ENCODE measurements at regions not wholly inside any gene's neighbourhood (a gene's known extent, or its start where the extent isn't known, plus 50 kb on each side); places are given as distances from the start of the nearest gene placed in this dataset.

DNA sequence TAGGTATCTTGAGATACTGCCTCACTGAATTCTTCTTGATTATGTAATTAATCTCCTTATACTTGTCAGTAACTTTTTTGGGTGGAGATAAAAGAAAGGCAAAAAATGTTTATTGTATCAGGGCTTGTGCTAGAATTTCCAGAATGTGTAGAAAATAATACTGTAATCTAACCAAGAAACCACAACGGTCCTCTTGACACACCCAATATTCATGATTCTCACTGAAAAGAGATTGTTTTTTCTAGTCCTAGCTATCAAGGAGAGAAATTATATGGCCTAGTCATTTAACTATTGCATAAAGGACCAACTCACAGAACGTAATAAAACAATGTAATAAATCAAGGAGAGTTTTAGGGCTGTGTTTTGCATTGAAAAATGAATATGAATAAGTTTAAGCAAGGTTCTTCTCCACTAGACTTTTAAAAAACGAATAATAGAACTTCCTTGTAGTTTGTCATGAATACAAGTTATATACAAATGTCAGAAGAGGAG lies 80.0 kb upstream of the STEAP4 start:
- intact Hi-C loops (cut with micrococcal nuclease): no loop called here
- no peak for ATAC-seq
- no peak for DNase-seq

DNA sequence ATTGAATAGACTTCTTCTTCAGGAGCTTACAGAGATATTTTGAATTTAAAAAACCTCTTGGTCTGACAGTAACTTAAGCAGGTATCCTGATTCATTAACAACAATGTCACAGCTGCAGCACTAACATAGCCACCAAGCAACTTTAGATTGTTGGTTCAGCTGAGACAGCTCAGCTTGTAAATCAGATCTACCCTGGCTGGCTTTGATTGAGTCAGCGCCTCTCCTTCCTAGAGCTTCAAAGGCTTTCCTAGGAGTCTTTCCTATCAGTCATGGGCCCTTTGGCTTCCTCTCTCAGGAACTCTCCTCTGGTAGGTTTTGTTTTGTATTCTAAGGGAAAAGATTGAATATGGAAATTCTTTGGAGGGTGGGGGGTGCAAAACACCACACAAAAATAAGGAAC lies 70.7 kb upstream of the STEAP4 start:
- ATAC-seq (no peak), DNase-seq (no peak)
- intact Hi-C loops (cut with micrococcal nuclease): no loop called here

DNA sequence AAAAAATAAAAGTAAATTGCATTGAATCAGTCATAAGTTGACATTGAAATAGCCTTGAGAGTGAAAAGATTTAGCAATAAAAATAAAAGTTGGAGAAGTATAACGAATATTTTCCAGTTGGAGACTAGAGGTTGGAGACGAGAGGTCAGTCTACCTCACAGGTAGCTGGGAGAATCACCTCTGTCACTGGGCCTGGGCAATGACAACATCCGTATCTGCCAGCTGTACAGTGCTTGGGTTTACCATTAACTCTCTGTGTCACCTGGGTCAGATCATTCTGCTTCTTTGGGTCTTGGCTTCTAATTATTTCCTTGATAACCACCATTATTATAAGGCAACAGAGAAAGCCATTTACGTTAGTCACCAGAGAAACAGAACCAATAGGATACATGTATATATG lies 62.0 kb upstream of the STEAP4 start:
- intact Hi-C loops (cut with micrococcal nuclease): no loop called here
- ATAC-seq: no peak
- DNase-seq: no peak

DNA sequence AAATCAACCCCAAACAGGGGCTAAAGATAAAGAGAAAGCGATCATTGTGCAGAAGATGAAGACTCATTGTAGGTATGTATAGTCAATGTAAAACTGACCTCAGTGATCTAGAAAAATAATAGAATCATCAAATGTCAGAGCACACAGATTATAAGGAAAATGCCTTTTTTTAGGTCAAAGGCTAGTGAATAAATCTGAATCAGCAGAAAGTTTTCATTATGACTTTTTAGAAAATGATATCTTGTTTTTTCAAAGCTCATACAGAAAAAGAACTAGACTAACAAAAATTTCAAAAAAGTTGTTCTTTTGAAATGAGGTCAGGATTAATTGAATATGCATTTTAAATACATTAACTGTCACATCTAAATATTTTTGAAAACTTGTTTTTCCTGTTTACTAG lies 60.2 kb upstream of the STEAP4 start:
- ATAC-seq: no peak
- intact Hi-C loops (cut with micrococcal nuclease): no loop called here

DNA sequence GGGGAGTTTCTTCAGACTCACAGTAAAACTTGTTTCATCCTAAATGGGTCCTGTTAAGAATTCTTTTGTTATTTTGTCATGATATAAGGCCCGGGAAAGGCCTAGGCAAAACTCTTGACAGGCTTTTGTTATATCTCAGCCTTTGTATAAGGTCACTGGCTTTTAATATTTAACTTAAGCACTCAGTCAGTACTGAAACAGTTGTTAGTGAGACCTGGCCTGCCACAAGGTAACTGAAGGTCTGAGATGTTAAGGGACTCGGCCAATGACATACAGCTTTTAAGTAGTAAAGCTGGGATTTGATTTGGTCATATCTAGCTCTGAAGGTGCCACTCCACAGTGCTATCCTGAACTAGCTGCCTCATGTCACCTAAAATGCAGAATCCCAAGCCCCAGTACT lies 57.2 kb upstream of the STEAP4 start:
- ATAC-seq (no peak), DNase-seq (no peak)
- intact Hi-C loops (cut with micrococcal nuclease): no loop called here

More for the DNA sequence above, 60.2 kb upstream of the STEAP4 start:
- DNase-seq: no peak

DNA sequence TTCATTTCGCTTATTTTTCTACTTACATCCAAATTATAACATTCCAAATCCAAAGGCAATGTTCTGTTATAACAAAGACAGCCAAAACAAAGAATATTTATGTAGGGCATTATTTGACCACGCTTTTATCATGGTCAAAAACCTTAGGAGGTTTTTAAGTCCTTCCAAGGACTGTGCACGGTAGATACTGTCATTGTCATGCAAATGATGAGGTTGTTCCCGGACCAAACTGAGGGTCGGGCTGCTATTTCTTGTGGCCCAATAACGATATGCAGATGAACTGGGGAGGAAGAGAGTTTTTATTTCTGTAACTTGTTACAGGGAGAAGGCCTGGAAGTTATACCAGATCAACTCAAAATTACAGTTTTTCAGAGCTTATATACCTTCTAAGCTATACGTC lies 56.6 kb upstream of the STEAP4 start:
- DNase-seq (no peak), ATAC-seq (no peak)
- intact Hi-C loops (cut with micrococcal nuclease): no loop called here

DNA sequence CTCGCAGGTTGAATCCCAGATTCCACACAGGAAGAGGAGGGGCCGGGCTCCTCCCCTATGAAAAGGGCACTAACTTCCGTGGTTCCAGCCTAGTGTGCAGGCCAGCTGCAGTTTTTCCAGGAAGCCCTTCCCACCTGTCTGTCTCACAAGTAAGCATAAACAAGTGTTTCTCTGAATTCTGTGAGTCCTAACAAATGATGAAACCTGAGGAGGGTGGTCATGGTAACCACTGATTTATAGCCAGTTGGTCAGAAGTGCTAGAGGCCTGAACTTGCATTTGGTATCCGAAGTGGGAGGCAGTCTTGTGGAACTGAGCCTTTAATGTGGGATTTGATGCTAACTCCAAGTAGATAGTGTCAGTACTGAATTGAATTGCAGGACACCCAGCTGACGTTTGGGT lies 54.7 kb upstream of the STEAP4 start:
- intact Hi-C loops (cut with micrococcal nuclease): no loop called here
- ATAC-seq (no peak), DNase-seq (no peak)

DNA sequence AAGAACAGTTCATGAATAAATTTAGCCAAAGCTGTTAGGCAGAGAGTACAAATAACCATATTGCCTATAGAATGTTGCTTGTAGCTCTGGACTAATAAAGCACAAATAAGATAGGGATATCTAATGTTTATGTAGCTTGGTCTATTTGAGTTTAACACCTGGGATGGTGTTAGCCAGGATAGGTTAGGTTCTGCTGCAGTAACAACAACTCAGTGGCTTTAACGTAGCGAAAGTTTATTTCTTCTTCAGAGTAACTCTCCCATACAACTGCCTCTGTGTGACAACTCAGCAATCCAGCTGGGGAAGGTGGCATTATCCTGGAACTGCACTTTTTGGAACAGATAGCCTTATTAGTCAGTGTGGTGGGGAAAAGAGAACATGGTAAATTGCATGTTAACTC lies 52.2 kb upstream of the STEAP4 start:
- ATAC-seq (no peak), DNase-seq (no peak)
- intact Hi-C loops (cut with micrococcal nuclease): loop anchor here (1.0 kb wide), 1 partner anchor 116 kb away; no protein-coding TSS in a partner anchor

DNA sequence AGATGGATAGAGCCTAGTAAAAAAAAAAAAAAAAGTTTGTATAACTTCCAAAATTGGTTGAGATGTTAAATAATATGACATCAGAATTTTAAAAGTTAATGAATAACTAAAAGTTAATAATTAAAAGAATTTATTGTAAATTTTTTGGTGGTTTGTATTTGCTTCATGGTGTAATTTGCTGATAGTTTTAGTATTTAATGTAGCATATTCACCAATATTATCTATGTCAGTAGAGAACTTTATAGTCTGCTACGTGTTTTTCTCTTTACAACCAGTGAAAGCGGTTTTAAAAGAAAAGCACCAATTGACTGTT lies 51.8 kb upstream of the STEAP4 start:
- intact Hi-C loops (cut with micrococcal nuclease): loop anchor here (1.0 kb wide), 1 partner anchor 115 kb away; no protein-coding TSS in a partner anchor
- no peak for DNase-seq
- no peak for ATAC-seq

DNA sequence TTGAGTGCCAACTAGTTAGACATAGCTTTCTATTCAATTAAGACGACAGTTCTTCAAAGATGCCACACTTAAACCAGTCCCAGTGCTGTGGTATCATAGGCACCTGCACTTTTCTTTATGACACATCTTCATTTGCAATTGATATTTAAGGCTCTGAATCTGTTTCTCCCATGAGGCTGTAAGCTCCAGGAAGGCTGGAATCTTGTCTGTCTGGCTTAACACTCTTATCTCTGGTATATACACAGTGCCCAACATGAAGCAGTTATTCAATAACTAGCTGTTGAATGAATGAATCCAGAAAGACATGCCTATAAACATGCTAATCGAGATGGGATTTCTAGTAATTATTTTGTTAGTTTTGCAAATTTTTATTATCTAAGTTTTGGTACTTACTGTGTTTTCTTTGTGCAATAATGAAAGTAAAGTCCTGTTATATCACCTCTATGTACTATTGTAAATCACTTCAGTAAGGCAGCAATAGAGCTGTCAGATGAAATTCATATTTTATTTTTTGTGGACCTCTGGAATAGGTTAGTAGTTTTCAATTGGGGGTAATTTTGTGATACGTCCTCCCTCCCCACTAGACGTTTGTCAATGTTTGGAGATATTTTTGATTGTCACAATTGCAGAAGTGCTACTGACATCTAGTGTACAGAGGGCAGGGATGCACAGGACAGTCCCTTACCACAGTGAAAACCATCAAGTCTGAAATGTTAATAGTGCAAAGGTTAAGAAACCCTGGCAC lies 51.3 kb upstream of the STEAP4 start:
- DNase-seq: no peak
- intact Hi-C loops (cut with micrococcal nuclease): loop anchor here (1.0 kb wide), 1 partner anchor 115 kb away; no protein-coding TSS in a partner anchor
- peak; percentile 92 for ATAC-seq

DNA sequence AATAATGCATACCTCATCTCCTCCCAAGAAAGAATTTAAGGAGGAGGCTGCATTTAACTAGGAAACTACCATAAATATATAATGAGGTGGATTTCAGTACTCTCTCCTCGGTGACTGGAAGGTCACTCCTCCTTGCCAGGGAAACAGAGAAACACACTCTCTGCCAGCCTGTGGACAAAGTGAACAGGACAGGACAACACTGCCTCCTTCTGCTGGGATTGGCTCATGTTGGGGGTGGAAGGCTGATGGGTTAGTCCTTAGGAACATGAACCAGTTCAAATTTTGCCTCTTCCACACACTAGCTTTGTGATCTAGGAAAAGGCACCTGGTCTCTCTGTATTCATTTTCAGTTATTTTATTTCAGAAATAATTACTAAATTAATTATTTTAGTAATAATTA lies 50.6 kb upstream of the STEAP4 start:
- peak; percentile 87 for ATAC-seq
- no peak for DNase-seq
- intact Hi-C loops (cut with micrococcal nuclease): no loop called here

Data from left ventricle myocardium superior (tissue), 1 donor.